ENCODE measurements at regions not wholly inside any gene's neighbourhood (a gene's known extent, or its start where the extent isn't known, plus 50 kb on each side); places are given as distances from the start of the nearest gene placed in this dataset.
"Not testable (repeated sequence)": the region's sequence is repeated elsewhere in the genome, so short reads cannot be mapped to it uniquely, and the experiment has no call there.

- DNase-seq: no peak
These were observed 846.4 kb downstream of the FRK start for GRCh38 chr6:115214283-115214682.

DNA sequence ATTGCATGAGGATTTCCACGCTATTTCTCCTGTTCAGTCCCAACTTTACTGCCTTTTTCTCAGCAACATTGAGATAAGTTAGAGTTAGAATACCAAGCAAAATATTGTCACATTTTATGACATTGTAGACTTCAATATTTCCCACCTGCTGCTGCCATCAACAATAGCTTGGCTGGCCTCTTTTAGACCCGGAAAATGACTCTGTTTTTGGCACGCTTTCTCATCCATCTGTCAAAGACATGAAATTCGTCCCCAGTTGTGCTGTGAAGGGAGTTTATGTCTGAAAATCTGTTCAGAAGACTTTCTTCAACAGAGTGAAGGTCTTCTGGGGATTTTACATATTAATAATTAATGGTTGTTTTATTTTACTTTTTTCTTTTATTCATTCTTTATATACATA lies 857.3 kb downstream of the FRK start:
- DNase-seq: no peak

DNA sequence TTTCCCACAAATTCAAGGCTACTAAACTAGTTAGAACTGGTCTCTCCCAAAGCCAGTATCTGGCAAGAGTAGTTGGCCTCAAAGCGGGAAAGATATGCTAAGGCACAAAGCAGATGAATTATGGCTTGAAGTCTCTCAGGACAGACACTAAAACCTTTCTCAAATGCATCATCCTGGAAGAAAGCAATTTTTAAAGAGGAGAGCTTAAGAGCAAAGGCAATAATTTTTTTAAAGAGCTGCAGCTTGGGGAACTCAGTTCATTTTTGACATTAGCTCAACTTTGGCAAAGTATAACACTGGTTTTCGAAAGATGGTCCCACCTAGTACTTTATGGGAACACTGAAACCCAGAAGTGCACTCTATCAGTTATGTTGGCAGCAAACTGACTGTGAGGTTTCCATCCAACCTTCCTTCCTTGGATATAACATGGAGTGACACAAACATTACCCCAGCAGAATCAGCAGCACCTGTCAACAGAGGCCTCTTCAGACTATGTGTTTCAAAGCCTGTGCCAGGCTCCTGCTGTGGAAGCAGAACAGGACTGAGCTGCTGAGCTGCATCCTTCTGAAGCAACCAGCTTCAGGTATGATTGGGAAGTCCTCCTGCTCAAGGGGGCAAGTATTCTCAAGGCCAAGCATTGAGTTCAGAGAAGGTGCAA lies 852.3 kb upstream of the HS3ST5 start:
- no peak for DNase-seq

DNA sequence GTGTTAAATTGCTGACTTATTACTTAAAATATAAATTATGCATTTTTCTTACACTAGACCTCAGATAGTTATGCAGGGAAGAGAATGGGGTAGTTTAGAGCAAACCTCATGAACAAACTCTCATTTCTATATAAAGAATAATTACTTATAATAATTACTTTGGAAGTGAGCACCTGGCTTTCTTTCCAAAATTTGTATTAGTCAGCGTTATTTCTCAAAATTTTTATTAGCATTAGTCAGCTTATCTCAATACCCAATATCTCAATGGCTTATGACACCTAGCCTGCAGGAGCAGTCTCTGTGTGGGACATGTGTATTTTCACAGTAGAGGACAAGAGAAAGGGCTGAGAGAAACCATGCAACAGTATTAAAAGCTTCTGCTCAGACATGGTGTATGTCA lies 849.2 kb upstream of the HS3ST5 start:
- no peak for DNase-seq

DNA sequence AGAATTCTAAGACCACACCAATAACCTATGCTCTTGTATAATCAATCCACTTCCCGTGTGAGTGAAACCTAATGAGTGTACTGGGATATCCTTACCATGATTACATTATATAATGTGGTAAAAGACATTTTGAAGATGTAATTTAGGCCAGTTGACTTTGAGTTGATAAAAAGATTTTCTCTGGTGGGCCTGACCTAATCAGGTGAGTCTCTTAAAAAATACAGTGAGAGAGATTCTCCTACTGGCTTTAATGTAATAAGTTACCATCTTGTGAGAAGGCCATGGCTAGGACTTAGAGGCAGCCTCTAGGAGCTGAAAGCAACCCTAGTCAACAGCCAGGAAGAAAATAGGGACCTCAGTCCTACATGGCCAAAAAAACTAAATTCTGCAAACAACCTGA lies 847.7 kb upstream of the HS3ST5 start:
- no peak for DNase-seq

DNA sequence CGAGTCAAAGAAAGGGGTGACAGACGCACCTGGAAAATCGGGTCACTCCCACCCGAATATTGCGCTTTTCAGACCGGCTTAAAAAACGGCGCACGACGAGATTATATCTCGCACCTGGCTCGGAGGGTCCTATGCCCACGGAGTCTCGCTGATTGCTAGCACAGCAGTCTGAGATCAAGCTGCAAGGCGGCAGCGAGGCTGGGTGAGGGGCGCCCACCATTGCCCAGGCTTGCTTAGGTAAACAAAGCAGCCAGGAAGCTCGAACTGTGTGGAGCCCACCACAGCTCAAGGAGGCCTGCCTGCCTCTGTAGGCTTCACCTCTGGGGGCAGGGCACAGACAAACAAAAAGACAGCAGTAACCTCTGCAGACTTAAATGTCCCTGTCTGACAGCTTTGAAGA lies 832.6 kb upstream of the HS3ST5 start:
- DNase-seq: not testable (repeated sequence)

- not testable (repeated sequence) for DNase-seq
These were observed 823.1 kb upstream of the HS3ST5 start for GRCh38 chr6:115165912-115166311.

DNA sequence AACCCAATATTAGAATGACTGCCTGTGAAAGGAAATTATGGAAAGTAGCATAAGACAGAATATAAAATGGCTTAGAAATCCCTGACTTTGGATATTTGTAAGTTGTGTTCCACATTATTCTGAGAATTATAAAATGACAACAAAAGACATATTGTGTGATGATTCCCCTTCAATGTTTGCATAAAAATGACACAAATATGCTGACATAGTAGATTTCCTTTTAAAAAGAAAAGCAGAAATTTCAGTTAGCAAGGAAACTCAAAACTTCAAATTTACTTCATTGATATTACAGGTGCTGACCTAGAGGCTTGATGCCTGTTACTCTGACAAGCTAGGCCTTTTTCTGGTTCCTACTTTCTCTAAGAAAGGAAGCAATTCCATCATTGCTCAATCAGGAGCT lies 816.9 kb upstream of the HS3ST5 start:
- no peak for DNase-seq

- DNase-seq: no peak
These were observed 795.1 kb upstream of the HS3ST5 start for GRCh38 chr6:115137910-115138309.

DNA sequence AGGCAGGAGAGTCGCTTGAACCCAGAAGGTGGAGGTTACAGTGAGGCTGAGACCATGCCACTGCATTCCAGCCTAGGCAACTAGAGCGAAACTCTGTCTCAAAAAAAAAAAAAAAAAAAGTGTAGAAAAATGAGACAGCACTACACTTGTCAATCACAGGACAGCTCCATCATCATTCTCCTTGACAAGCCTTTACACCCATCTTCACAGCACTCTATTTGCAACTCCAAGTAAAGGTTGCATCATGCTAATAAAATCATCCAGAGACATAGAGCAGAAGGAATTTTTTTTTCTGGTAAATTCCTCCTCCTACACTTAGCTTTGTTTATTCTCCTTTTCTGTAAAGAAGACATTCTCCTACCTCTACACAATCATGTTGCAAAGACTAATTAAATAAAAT lies 791.0 kb upstream of the HS3ST5 start:
- no peak for DNase-seq

- DNase-seq: no peak
These were observed 789.1 kb upstream of the HS3ST5 start for GRCh38 chr6:115131709-115132490.

DNA sequence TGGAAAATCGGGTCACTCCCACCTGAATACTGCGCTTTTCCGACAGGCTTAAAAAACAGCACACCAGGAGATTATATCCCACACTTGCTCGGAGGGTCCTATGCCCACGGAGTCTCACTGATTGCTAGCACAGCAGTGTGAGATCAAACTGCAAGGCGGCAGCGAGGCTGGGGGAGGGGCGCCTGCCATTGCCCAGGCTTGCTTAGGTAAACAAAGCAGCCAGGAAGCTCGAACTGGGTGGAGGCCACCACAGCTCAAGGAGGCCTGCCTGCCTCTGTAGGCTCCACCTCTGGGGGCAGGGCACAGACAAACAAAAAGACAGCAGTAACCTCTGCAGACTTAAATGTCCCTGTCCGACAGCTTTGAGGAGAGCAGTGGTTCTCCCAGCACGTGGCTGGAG lies 778.7 kb upstream of the HS3ST5 start:
- not testable (repeated sequence) for DNase-seq

DNA sequence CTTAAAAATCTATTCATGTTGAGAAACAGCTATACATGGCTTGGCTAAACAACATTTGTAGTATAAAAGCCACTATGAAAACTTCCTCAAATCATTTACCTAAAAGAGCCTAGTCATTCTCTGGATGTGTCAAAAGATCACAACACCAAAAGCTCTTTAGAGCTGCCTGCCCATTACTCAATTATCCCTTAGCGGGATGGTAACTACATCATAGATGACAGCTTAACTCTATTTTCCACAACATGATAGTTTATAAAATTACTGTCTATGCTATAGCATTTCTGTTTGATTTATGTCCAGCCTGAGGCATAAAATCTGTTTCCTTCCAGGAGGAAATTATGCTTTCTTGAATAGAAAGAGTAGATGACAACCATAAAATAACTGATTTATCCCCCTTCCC lies 777.6 kb upstream of the HS3ST5 start:
- no peak for DNase-seq

DNA sequence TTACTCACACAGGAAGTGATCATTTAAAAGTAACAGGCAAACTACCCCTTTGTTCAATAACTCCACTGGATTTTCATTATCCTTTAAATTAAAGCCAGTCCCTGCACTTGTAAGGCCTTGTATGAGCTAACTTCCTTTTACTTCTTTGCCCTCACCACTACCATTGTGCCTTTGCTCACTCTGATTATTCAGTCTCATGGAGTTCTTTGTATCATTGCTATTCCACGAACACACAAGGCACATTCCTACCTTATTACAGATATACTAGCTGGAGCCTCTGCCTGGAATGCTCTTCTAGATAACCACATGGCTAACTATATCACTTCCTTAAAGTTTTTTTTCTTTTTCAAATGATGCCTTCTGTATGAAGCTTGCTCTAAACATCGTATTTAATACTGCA lies 748.6 kb upstream of the HS3ST5 start:
- DNase-seq: no peak

DNA sequence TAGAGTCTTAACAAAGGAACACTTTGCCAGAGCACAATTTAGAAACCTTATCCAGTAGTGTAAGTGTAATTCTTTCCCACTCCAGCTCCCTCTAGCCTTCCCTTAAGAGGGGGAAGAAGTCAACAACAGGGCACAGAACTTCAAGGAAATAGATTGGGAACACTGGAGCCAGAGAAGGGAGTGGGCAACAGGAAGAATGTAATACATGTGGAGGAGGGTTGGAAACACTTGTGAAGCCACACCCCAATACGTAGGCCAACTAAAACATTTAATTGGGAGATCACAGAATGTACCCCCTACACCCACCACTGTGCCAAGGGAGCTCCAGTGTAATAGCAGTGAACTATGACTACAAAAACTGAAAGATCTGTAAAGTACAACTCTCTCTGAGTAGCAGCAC lies 735.7 kb upstream of the HS3ST5 start:
- no peak for DNase-seq

- DNase-seq: no peak
These were observed 729.1 kb upstream of the HS3ST5 start for GRCh38 chr6:115071962-115072361.

DNA sequence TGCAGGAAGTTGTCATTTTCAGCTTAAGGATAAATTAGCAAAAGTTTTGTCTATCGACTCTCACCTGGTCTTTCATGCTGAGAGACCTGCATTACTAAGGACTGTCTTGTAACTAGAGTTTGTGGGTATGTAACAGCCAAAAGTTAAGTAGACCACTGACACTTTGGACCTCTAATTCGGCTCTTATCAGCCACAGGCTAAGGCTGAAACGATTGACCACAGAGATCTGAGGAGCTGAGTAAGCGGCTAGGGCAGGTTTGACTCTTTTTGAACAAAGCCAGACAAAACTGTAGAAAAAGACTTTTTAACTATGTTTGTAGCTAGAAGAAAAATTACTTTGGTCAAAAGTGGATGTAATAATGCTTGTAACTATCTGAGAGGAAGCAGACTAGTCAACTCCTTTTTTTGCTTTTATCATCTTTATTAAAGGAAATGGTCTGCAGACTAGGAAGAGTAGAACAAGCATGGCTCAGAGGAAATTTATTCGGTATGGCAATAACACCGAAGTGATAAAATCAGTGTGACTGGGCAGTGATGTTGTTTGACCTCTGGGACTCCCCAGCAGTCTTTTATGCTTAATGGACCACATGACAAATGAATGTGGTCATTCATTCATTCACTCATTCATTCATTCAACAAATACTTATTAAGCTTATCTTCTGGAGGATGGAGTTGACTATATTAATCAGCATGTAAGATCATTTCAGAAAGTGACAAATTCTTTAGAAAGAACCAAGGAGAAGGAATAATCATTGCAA lies 725.0 kb upstream of the HS3ST5 start:
- no peak for DNase-seq

- no peak for DNase-seq
These were observed 721.9 kb upstream of the HS3ST5 start for GRCh38 chr6:115064680-115065079.

- no peak for DNase-seq
These were observed 717.8 kb upstream of the HS3ST5 start for GRCh38 chr6:115060581-115060980.

- no peak for DNase-seq
These were observed 715.8 kb upstream of the HS3ST5 start for GRCh38 chr6:115058414-115059211.

GRCh38 chr6:115055579-115055978 lies 712.8 kb upstream of the HS3ST5 start:
- DNase-seq: no peak

- not testable (repeated sequence) for DNase-seq
These were observed 711.4 kb upstream of the HS3ST5 start for GRCh38 chr6:115054242-115054641.
